Neural cell (in vitro differentiated cells): ENCODE measurements at regions not wholly inside any gene's neighbourhood (a gene's known extent, or its start where the extent isn't known, plus 50 kb on each side); places are given as distances from the start of the nearest gene placed in this dataset.

ENCODE experiments used
- CTCF ChIP-seq: fragments of 450-650 bp; IDR thresholded peaks from 2 replicates; pipeline ENCODE4 v1.5.1; 2014; ENCODE audit warnings: antibody characterized with exemption, mild to moderate bottlenecking, moderate library complexity; ENCODE audit not compliant: poor library complexity, severe bottlenecking
- EP300 ChIP-seq: fragments of 450-650 bp; conservative IDR thresholded peaks from 2 replicates; pipeline ENCODE4 v1.6.1; 2014; ENCODE audit warnings: antibody characterized with exemption, mild to moderate bottlenecking, moderate library complexity; ENCODE audit not compliant: poor library complexity, severe bottlenecking
- MXI1 ChIP-seq: fragments of 450-650 bp; conservative IDR thresholded peaks from 2 replicates; pipeline ENCODE4 v1.6.1; 2014; ENCODE audit warnings: antibody characterized with exemption, mild to moderate bottlenecking; ENCODE audit not compliant: poor library complexity, severe bottlenecking
- SMC3 ChIP-seq: fragments of 450-650 bp; conservative IDR thresholded peaks from 2 replicates; pipeline ENCODE4 v1.6.1; 2014; ENCODE audit warnings: antibody characterized with exemption, mild to moderate bottlenecking, moderate library complexity; ENCODE audit not compliant: poor library complexity
- TAF1 ChIP-seq: IDR thresholded peaks from 2 replicates; pipeline ENCODE4 v1.6.1; 2012; ENCODE audit warnings: low read depth

DNA sequence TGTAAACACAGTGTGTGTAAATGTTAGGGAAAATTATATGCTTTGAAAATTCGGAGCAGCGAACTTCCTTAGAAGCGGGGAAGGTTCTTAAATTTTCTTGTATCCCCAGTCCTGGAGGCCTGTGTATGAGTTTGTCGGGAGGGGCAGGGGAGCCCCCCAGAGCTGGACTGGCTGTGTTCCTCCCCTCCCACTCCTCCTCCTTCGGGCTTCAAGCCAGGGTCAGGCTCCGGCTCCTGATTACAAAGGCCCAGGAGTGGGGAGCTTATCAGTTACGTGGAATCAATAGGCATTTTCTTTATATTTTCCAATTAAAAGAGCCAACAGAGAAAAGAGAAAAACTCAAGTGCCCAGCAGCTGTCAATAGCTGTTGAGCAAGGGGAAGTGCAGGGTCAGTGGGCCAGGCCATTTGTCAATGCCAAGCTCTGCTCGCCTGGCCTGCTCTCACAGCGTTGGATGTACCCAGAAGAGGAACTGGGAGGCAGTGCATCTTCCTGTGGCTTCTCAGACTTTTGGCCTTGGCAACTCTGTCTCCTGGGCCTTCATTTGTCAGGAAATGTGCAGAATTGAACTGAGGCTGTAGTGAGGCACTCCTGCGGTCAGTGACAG, 156.9 kb upstream of the PCBD1 start:
- no peak for TF ChIP-seq CTCF
- no peak for TF ChIP-seq SMC3
- TF ChIP-seq MXI1, result no peak
- no peak for TF ChIP-seq TAF1
- no peak for TF ChIP-seq EP300
